HEK293 (cell line): ENCODE measurements at regions not wholly inside any gene's neighbourhood (a gene's known extent, or its start where the extent isn't known, plus 50 kb on each side); places are given as distances from the start of the nearest gene placed in this dataset.

Source experiments
- CTCF ChIA-PET: fragments of 350-600 bp; formaldehyde crosslinking; extraction: SDS; loops from one replicate; lab custom pipeline; 2021; ENCODE audit warnings: antibody characterized with exemption; lab: Yijun Ruan, JAX
- POLR2A ChIA-PET: fragments of 300-600 bp; formaldehyde crosslinking; extraction: SDS; loops from one replicate; lab custom pipeline; 2020; ENCODE audit warnings: antibody characterized with exemption, inconsistent platforms; lab: Yijun Ruan, JAX
- H3K27ac ChIP-seq: fragments of 200-500 bp; sonication (Bioruptor generic); 2 replicates; pipeline ENCODE4 v1.5.1; 2014; ENCODE audit warnings: low read depth, low read length, control low read depth, inconsistent platforms; ENCODE audit errors: extremely low read depth
- H3K36me3 ChIP-seq, 2 experiments: fragments of 200-500 bp in 1 of 2; sonication (Bioruptor generic) in 1 of 2; 1 replicate in 1 of 2; 2 replicates in 1 of 2; pipeline ENCODE4 v1.5.1; 2014 to 2017; ENCODE audit warnings: inconsistent platforms in 2 of 2, low read length in 2 of 2; ENCODE audit not compliant: control insufficient read depth in 2 of 2, insufficient read depth in 1 of 2
- H3K4me1 ChIP-seq: fragments of 200-500 bp; sonication (Bioruptor generic); 2 replicates; pipeline ENCODE4 v1.5.1; 2014; ENCODE audit warnings: mild to moderate bottlenecking, low read length, inconsistent platforms; ENCODE audit not compliant: control insufficient read depth, insufficient read depth
- H3K4me3 ChIP-seq: 2 replicates; pipeline ENCODE4 v1.5.1; 2011; ENCODE audit warnings: low read depth, mild to moderate bottlenecking, control low read depth, low read length, moderate library complexity
- H3K9me3 ChIP-seq: fragments of 200-500 bp; sonication (Bioruptor generic); 2 replicates; pipeline ENCODE4 v1.5.1; 2014; ENCODE audit warnings: low read depth, low read length, inconsistent platforms; ENCODE audit not compliant: control insufficient read depth, insufficient read depth
- GLIS1 ChIP-seq: fragments of 450-650 bp; formaldehyde crosslinking; IDR thresholded peaks from 2 replicates; pipeline ENCODE4 v1.5.1; 2016; ENCODE audit warnings: missing biosample characterization, missing genetic modification characterization
- KLF1 ChIP-seq: fragments of 450-650 bp; formaldehyde crosslinking; IDR thresholded peaks from 2 replicates; pipeline ENCODE4 v1.5.1; 2016; ENCODE audit warnings: missing biosample characterization, missing genetic modification characterization
- KLF17 ChIP-seq: fragments of 450-650 bp; formaldehyde crosslinking; IDR thresholded peaks from 2 replicates; pipeline ENCODE4 v1.5.1; 2016; ENCODE audit warnings: missing biosample characterization, missing genetic modification characterization
- MYNN ChIP-seq: fragments of 450-650 bp; formaldehyde crosslinking; IDR thresholded peaks from 2 replicates; pipeline ENCODE4 v1.5.1; 2016; ENCODE audit warnings: missing biosample characterization, missing genetic modification characterization, borderline replicate concordance
- MZF1 ChIP-seq: fragments of 450-650 bp; formaldehyde crosslinking; IDR thresholded peaks from 2 replicates; pipeline ENCODE4 v1.5.1; 2017; ENCODE audit warnings: missing biosample characterization, missing genetic modification characterization, borderline replicate concordance
- OVOL3 ChIP-seq: fragments of 450-650 bp; formaldehyde crosslinking; IDR thresholded peaks from 2 replicates; pipeline ENCODE4 v1.5.1; 2016; ENCODE audit warnings: missing biosample characterization, missing genetic modification characterization
- PATZ1 ChIP-seq: fragments of 450-650 bp; formaldehyde crosslinking; IDR thresholded peaks from 2 replicates; pipeline ENCODE4 v1.5.1; 2016; ENCODE audit warnings: missing biosample characterization, missing genetic modification characterization
- PRDM4 ChIP-seq: fragments of 450-650 bp; formaldehyde crosslinking; IDR thresholded peaks from 2 replicates; pipeline ENCODE4 v1.5.1; 2017; ENCODE audit warnings: missing biosample characterization, missing genetic modification characterization
- PRDM6 ChIP-seq: fragments of 450-650 bp; formaldehyde crosslinking; IDR thresholded peaks from 2 replicates; pipeline ENCODE4 v1.5.1; 2017; ENCODE audit warnings: missing biosample characterization, missing genetic modification characterization
- RBAK ChIP-seq: fragments of 450-650 bp; formaldehyde crosslinking; IDR thresholded peaks from 2 replicates; pipeline ENCODE4 v1.5.1; 2016; ENCODE audit warnings: missing biosample characterization, missing genetic modification characterization
- TRIM28 ChIP-seq: IDR thresholded peaks from 2 replicates; pipeline ENCODE4 v1.6.1; 2011; ENCODE audit warnings: low read length, control low read depth, borderline replicate concordance
- ZBTB8A ChIP-seq: fragments of 450-650 bp; formaldehyde crosslinking; IDR thresholded peaks from 2 replicates; pipeline ENCODE4 v1.5.1; 2016; ENCODE audit warnings: missing biosample characterization, missing genetic modification characterization
- ZNF2 ChIP-seq: fragments of 450-650 bp; formaldehyde crosslinking; IDR thresholded peaks from 2 replicates; pipeline ENCODE4 v1.5.1; 2016; ENCODE audit warnings: missing biosample characterization, missing genetic modification characterization
- ZNF280D ChIP-seq: fragments of 450-650 bp; formaldehyde crosslinking; IDR thresholded peaks from 2 replicates; pipeline ENCODE4 v1.5.1; 2016; ENCODE audit warnings: missing biosample characterization, missing genetic modification characterization
- ZNF335 ChIP-seq: fragments of 450-650 bp; formaldehyde crosslinking; conservative IDR thresholded peaks from 2 replicates; pipeline ENCODE4 v1.5.1; 2016; ENCODE audit warnings: missing biosample characterization, missing genetic modification characterization
- ZNF366 ChIP-seq: fragments of 450-650 bp; formaldehyde crosslinking; conservative IDR thresholded peaks from 2 replicates; pipeline ENCODE4 v1.5.1; 2016; ENCODE audit warnings: missing biosample characterization, missing genetic modification characterization
- ZNF398 ChIP-seq: fragments of 450-650 bp; formaldehyde crosslinking; IDR thresholded peaks from 2 replicates; pipeline ENCODE4 v1.5.1; 2017; ENCODE audit warnings: missing biosample characterization, missing genetic modification characterization
- ZNF426 ChIP-seq: fragments of 450-650 bp; formaldehyde crosslinking; IDR thresholded peaks from 2 replicates; pipeline ENCODE4 v1.5.1; 2017; ENCODE audit warnings: missing biosample characterization, missing genetic modification characterization, mild to moderate bottlenecking, inconsistent platforms, moderate library complexity
- ZNF514 ChIP-seq: fragments of 450-650 bp; formaldehyde crosslinking; IDR thresholded peaks from 2 replicates; pipeline ENCODE4 v1.5.1; 2016; ENCODE audit warnings: missing biosample characterization, missing genetic modification characterization
- ZNF521 ChIP-seq: fragments of 450-650 bp; formaldehyde crosslinking; IDR thresholded peaks from 2 replicates; pipeline ENCODE4 v1.5.1; 2017; ENCODE audit warnings: missing biosample characterization, mild to moderate bottlenecking, missing genetic modification characterization
- ZNF747 ChIP-seq: fragments of 450-650 bp; formaldehyde crosslinking; IDR thresholded peaks from 2 replicates; pipeline ENCODE4 v1.5.1; 2016; ENCODE audit warnings: missing biosample characterization, missing genetic modification characterization
- ZNF785 ChIP-seq: fragments of 450-650 bp; formaldehyde crosslinking; IDR thresholded peaks from 2 replicates; pipeline ENCODE4 v1.5.1; 2016; ENCODE audit warnings: missing biosample characterization, missing genetic modification characterization

- TF ChIP-seq ZNF514 (no peak), ZBTB8A (tag by site-specific recombination) (no peak)
These were observed 99.7 kb upstream of the HAO2 start (continued) for GRCh38 chr1:119268879-119269278.

GRCh38 chr1:119275145-119276134, 93.1 kb upstream of the HAO2 start:
- Histone ChIP-seq H3K9me3 (no peaks in the 10 kb centered on the region), H3K4me1 (peaks cover 7% of the 10 kb centered on the region), H3K27ac (no peak overlapping the region; the same call in 1 of the 2 replicates), H3K4me3 (no peak overlapping the region), H3K36me3 (no peaks in the 10 kb centered on the region)
- ChIA-PET POLR2A (interaction anchor here (1.3 kb wide), 1 partner anchor 135 kb away, joined by 4 read pairs; the partner anchor contains the start of gene WARS2), CTCF (interaction anchor here (0.6 to 5.4 kb wide), 49 partner anchors 9 to 1207 kb away, joined by 3 to 49 read pairs (median 4); partner anchors contain the start of genes HAO2 and WARS2)
- TF ChIP-seq ZNF521 (tag by site-specific recombination) (no peak), PATZ1 (tag by site-specific recombination) (no peak), ZNF426 (tag by site-specific recombination) (no peak), ZNF398 (tag by site-specific recombination) (no peak), RBAK (no peak), KLF17 (tag by site-specific recombination) (no peak), KLF1 (tag by site-specific recombination) (no peak), ZNF747 (no peak), ZNF2 (tag by site-specific recombination) (0 out of 2 replicates have a peak, but pooled peaks have one; percentile 66), GLIS1 (tag by site-specific recombination) (no peak), PRDM4 (tag by site-specific recombination) (no peak), ZNF366 (tag by site-specific recombination) (no peak), MYNN (no peak), ZNF335 (tag by site-specific recombination) (peak; percentile 27; the same call in 1 of the 2 replicates), MZF1 (tag by site-specific recombination) (no peak), OVOL3 (tag by site-specific recombination) (peak; percentile 34; the same call in 1 of the 2 replicates), PRDM6 (tag by site-specific recombination) (0 out of 2 replicates have a peak, but pooled peaks have one; percentile 14), ZNF785 (tag by site-specific recombination) (no peak), ZNF280D (tag by site-specific recombination) (no peak), TRIM28 (0 out of 2 replicates have a peak, but pooled peaks have one; percentile 17)
